Skeletal muscle satellite cell (primary cell): ENCODE measurements at regions not wholly inside any gene's neighbourhood (a gene's known extent, or its start where the extent isn't known, plus 50 kb on each side); places are given as distances from the start of the nearest gene placed in this dataset.

Experiments
- H3K27me3 ChIP-seq: 2 replicates; pipeline ENCODE4 v1.7.0; 2013; ENCODE audit warnings: low read length; ENCODE audit not compliant: control insufficient read depth, insufficient read depth
- H3K36me3 ChIP-seq: 2 replicates; pipeline ENCODE4 v1.7.0; 2013; ENCODE audit warnings: mild to moderate bottlenecking, control low read depth, low read length; ENCODE audit not compliant: insufficient read depth
- H3K4me1 ChIP-seq: 2 replicates; pipeline ENCODE4 v1.7.0; 2013; ENCODE audit warnings: low read length; ENCODE audit not compliant: control insufficient read depth, insufficient read depth
- H3K4me2 ChIP-seq: 2 replicates; pipeline ENCODE4 v1.7.0; 2013; ENCODE audit warnings: mild to moderate bottlenecking, low read length
- H3K4me3 ChIP-seq: 2 replicates; pipeline ENCODE4 v1.7.0; 2013; ENCODE audit warnings: low read length
- H3K9ac ChIP-seq: 2 replicates; pipeline ENCODE4 v1.7.0; 2013; ENCODE audit warnings: mild to moderate bottlenecking, low read depth, low read length, moderate library complexity
- H3K9me3 ChIP-seq: replicated peaks from 2 replicates; pipeline ENCODE4 v1.7.0; 2013; ENCODE audit warnings: mild to moderate bottlenecking, control low read depth, low read length

GRCh38 chr7:97635622-97636021 is 96.3 kb upstream of the TAC1 start:
- Histone ChIP-seq H3K4me2 (no peak overlapping the region), H3K4me3 (no peak overlapping the region), H3K27me3 (no peaks in the 10 kb centered on the region), H3K9ac (no peak overlapping the region), H3K4me1 (no peaks in the 10 kb centered on the region), H3K36me3 (no peaks in the 10 kb centered on the region), H3K9me3 (no peaks in the 10 kb centered on the region)

DNA sequence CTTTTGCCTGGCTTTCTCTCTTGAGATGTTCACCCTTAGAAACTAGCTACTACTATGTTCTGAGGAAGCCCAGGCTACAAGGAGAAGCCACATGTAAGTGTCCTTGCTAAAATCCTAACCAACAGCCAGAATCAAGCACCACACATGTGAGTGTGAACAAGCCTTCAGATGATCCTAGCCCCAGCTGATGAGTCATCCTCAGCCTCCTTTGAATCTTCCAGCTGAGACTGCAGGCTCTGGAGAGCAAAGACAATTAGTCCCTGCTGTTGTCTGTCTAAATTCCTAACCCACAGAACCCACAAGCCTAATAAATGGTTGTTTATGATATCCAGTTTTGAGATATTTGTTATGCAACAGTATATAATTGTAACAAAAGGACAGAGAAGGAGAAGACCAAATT is 92.8 kb upstream of the TAC1 start:
- Histone ChIP-seq H3K4me2 (no peak overlapping the region), H3K9me3 (no peaks in the 10 kb centered on the region)

DNA sequence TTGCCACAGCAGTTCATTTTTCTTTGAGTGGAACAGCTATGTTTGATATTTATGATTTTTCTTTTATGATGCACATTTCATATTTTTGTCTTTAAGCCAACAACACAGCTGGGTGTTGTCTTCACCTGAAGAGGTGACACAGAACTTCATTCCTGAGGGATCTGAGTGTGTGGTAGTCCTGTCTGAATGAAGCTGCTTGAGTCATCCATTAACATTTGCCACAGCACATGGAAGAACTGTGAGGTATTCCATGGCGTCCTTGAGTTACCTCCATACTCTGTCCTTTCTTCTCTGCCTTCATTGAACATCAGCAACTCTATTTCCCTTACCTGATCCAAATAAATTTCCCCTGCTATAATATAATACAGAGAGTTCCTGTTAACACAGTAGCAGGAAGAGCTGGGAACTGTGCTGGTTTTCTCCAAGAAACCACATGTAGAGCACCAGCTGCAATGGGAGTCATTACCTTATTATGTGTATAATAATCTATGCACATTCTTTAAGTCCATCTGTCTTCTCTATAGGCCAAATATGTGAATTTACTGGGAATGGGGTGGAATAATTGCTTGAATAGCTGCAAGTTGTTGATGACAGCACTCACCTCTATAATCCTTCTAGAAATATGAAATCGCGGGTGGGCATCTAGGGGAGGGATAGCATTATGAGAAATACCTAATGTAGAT is 72.4 kb upstream of the TAC1 start:
- H3K4me1 ChIP-seq, result no peaks in the 10 kb centered on the region

More for the DNA sequence above, 92.8 kb upstream of the TAC1 start:
- Histone ChIP-seq H3K4me1 (no peaks in the 10 kb centered on the region), H3K4me3 (no peak overlapping the region), H3K27me3 (no peaks in the 10 kb centered on the region), H3K36me3 (no peaks in the 10 kb centered on the region), H3K9ac (no peak overlapping the region)

DNA sequence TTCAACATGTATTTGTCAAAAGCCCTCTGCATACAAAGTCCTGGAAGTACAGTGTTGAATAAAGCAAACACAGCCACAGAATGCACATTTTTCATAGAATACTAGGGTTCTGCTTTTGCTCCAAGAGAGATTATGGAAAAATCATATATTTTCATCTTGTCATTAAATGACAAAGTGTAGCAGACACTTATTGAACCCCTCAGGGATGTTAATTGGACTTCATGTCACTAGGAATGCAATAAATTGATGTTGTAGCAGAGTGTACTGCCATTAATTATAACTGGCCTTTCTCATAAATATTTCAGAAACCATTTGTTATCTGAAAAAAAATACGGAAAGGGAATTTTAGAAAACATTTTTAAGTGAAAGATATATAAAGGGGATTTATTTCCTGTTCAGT is 64.5 kb upstream of the TAC1 start:
- H3K4me2 ChIP-seq, result no peak overlapping the region

More for the DNA sequence above, 72.4 kb upstream of the TAC1 start:
- no peaks in the 10 kb centered on the region for H3K27me3 ChIP-seq
- no peaks in the 10 kb centered on the region for H3K9me3 ChIP-seq
- H3K4me2 ChIP-seq, result no peak overlapping the region
- H3K36me3 ChIP-seq, result no peaks in the 10 kb centered on the region
- no peak overlapping the region for H3K9ac ChIP-seq
- H3K4me3 ChIP-seq, result no peak overlapping the region

GRCh38 chr7:97671571-97671970 is 60.3 kb upstream of the TAC1 start:
- Histone ChIP-seq H3K4me2 (no peak overlapping the region), H3K9ac (no peak overlapping the region), H3K9me3 (no peaks in the 10 kb centered on the region), H3K4me1 (no peaks in the 10 kb centered on the region), H3K27me3 (no peaks in the 10 kb centered on the region), H3K4me3 (no peak overlapping the region), H3K36me3 (no peaks in the 10 kb centered on the region)

More for the DNA sequence above, 64.5 kb upstream of the TAC1 start:
- Histone ChIP-seq H3K4me1 (no peaks in the 10 kb centered on the region), H3K9ac (no peak overlapping the region), H3K4me3 (no peak overlapping the region), H3K9me3 (no peaks in the 10 kb centered on the region), H3K27me3 (no peaks in the 10 kb centered on the region), H3K36me3 (no peaks in the 10 kb centered on the region)

- H3K27me3 ChIP-seq, result no peaks in the 10 kb centered on the region
- H3K4me3 ChIP-seq, result no peak overlapping the region
- no peaks in the 10 kb centered on the region for H3K4me1 ChIP-seq
- no peaks in the 10 kb centered on the region for H3K36me3 ChIP-seq
- no peak overlapping the region for H3K4me2 ChIP-seq
- no peak overlapping the region for H3K9ac ChIP-seq
- no peaks in the 10 kb centered on the region for H3K9me3 ChIP-seq
These were observed 51.3 kb upstream of the TAC1 start for GRCh38 chr7:97680622-97681021.
